CD4-positive, alpha-beta T cell (primary cell): ENCODE measurements at regions not wholly inside any gene's neighbourhood (a gene's known extent, or its start where the extent isn't known, plus 50 kb on each side); places are given as distances from the start of the nearest gene placed in this dataset.

Experiments used
- ATAC-seq: fragments of 200-7000 bp; cut with Tn5 transposase; one replicate; pipeline ENCODE4 v1.10.0; 2022; ENCODE audit warnings: mild to moderate bottlenecking; ENCODE audit not compliant: poor library complexity
- CTCF ChIA-PET: fragments of 350-600 bp; sonication (Branson Sonifier 250); formaldehyde crosslinking; loops from one replicate; lab custom pipeline; 2021; ENCODE audit warnings: antibody characterized with exemption, inconsistent platforms; lab: Charles Lee
- POLR2A ChIA-PET: fragments of 350-600 bp; sonication (Branson Sonifier 250); formaldehyde crosslinking; loops from one replicate; lab custom pipeline; 2021; ENCODE audit warnings: antibody characterized with exemption, inconsistent platforms; lab: Charles Lee
- DNase-seq, 14 experiments: peaks; one replicate each; pipeline ENCODE4 v3.0.0-alpha.2; 2013 to 2020; ENCODE audit warnings: mixed read lengths in 2 of 14
- H3K27ac ChIP-seq, 2 donors: one replicate each; pipeline versions ENCODE4 v1.5.1 to v1.7.0; 2013; ENCODE audit warnings: low read length in 2 of 2, low read depth in 1 of 2, mild to moderate bottlenecking in 1 of 2
- H3K27me3 ChIP-seq, 2 experiments: 1 replicate in 1 of 2; 2 replicates in 1 of 2; pipeline versions ENCODE4 v1.6.1 to v1.7.0; 2013; ENCODE audit warnings: low read length in 2 of 2, control low read depth in 1 of 2, mild to moderate bottlenecking in 1 of 2, moderate library complexity in 1 of 2; ENCODE audit not compliant: insufficient read depth in 2 of 2, control insufficient read depth in 1 of 2
- H3K36me3 ChIP-seq: one replicate; pipeline ENCODE4 v1.6.1; 2013; ENCODE audit warnings: low read length, control low read depth; ENCODE audit not compliant: insufficient read depth
- H3K4me1 ChIP-seq: one replicate; pipeline ENCODE4 v1.6.1; 2013; ENCODE audit warnings: low read length, control low read depth; ENCODE audit not compliant: insufficient read depth
- H3K4me3 ChIP-seq: one replicate; pipeline ENCODE4 v1.5.1; 2013; ENCODE audit warnings: mild to moderate bottlenecking, low read length, moderate library complexity
- H3K9me3 ChIP-seq, 2 experiments: 1 replicate in 1 of 2; 2 replicates in 1 of 2; pipeline versions ENCODE4 v1.6.1 to v1.7.0; 2013; ENCODE audit warnings: low read length in 2 of 2, mild to moderate bottlenecking in 2 of 2, control low read depth in 1 of 2, moderate library complexity in 1 of 2; ENCODE audit not compliant: control insufficient read depth in 1 of 2, insufficient read depth in 1 of 2
- H3K27ac Mint-ChIP-seq: one replicate; pipeline ENCODE4 v1.8.0; 2020; ENCODE audit warnings: mixed read lengths
- H3K27me3 Mint-ChIP-seq: one replicate; pipeline ENCODE4 v1.8.0; 2021; ENCODE audit warnings: mixed read lengths
- H3K36me3 Mint-ChIP-seq: one replicate; pipeline ENCODE4 v1.8.0; 2021; ENCODE audit warnings: low read depth, mixed read lengths
- H3K4me1 Mint-ChIP-seq: one replicate; pipeline ENCODE4 v1.8.0; 2021; ENCODE audit warnings: low read depth, mixed read lengths
- H3K4me3 Mint-ChIP-seq: one replicate; pipeline ENCODE4 v1.8.0; 2020; ENCODE audit warnings: mild to moderate bottlenecking, mixed read lengths
- H3K9me3 Mint-ChIP-seq: one replicate; pipeline ENCODE4 v1.8.0; 2020; ENCODE audit warnings: mixed read lengths
- intact Hi-C, 2 experiments: fragments of 100-400 bp; cut with DNase I in 1 of 2; cut with micrococcal nuclease in 1 of 2; formaldehyde crosslinking; loops; one replicate each; pipeline versions ENCODE4 v1.15.1 to v1.9.0; 2023 to 2025; cut with DNase I, micrococcal nuclease
- TF ChIP-seq, protein P1 (sequence below): fragments of 200-600 bp; IDR thresholded peaks from one replicate; pipeline ENCODE4 v1.8.0; 2022; ENCODE audit warnings: antibody characterized with exemption, mild to moderate bottlenecking

DNA sequence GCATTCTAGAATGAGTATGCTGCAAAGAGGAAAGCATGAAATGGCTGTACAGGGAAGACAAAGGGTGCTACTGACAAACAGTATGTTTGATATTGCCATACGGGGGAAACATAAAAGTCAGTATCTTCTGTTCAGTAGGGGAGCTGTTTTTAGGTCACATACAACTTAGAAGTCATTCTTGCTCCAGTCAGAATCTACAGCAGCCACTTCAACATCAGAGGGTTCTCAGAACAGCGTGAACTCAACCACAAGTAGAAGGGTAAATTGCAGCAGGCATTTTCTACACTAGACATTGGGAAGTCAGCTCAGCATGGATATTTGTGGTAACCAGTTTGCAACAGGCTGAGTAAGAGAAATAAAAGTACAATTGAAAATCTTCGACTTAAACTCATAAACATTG is 1241.8 kb upstream of the GOT2 start:
- Mint-ChIP-seq H3K36me3 (no peaks in the 10 kb centered on the region), H3K27ac (no peak overlapping the region), H3K4me3 (no peak overlapping the region), H3K4me1 (no peaks in the 10 kb centered on the region), H3K9me3 (peaks cover 3% of the 10 kb centered on the region), H3K27me3 (no peaks in the 10 kb centered on the region)
- Histone ChIP-seq H3K4me3 (no peak overlapping the region), H3K27ac (no peak overlapping the region), H3K36me3 (no peaks in the 10 kb centered on the region), H3K9me3 (peaks cover 0 to 11% of the 10 kb centered on the region in 2 experiments), H3K4me1 (no peaks in the 10 kb centered on the region), H3K27me3 (no peaks in the 10 kb centered on the region)
- TF ChIP-seq, protein P1, sequence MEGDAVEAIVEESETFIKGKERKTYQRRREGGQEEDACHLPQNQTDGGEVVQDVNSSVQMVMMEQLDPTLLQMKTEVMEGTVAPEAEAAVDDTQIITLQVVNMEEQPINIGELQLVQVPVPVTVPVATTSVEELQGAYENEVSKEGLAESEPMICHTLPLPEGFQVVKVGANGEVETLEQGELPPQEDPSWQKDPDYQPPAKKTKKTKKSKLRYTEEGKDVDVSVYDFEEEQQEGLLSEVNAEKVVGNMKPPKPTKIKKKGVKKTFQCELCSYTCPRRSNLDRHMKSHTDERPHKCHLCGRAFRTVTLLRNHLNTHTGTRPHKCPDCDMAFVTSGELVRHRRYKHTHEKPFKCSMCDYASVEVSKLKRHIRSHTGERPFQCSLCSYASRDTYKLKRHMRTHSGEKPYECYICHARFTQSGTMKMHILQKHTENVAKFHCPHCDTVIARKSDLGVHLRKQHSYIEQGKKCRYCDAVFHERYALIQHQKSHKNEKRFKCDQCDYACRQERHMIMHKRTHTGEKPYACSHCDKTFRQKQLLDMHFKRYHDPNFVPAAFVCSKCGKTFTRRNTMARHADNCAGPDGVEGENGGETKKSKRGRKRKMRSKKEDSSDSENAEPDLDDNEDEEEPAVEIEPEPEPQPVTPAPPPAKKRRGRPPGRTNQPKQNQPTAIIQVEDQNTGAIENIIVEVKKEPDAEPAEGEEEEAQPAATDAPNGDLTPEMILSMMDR: no peak
- POLR2A ChIA-PET: no interaction called here
- DNase-seq (no peak), ATAC-seq (no peak)
- CTCF ChIA-PET: no interaction called here
- intact Hi-C loops: no loop called here

DNA sequence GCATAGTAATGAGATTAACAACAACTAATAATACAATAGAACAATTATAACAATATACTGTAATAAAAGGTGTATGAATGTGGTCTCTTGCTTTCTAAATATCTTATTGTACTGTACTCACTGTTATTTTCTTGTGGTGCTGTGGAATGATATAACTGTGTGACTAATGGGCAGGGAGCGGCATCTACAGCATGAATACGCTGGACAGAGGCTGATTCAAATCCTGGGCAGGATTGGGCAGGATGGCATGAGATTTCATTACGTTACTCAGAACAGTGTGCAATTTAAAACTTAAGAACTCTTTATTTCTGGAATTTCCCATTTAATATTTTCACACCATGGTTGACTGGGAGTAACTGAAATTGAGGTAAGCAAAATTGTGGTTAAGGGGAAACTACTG is 1239.8 kb upstream of the GOT2 start:
- no peak for DNase-seq
- H3K27ac Mint-ChIP-seq: no peak overlapping the region
- Histone ChIP-seq H3K27me3 (no peaks in the 10 kb centered on the region), H3K4me1 (no peaks in the 10 kb centered on the region), H3K27ac (no peak overlapping the region), H3K9me3 (peaks cover 0 to 11% of the 10 kb centered on the region in 2 experiments), H3K36me3 (no peaks in the 10 kb centered on the region), H3K4me3 (no peak overlapping the region)
- TF ChIP-seq, protein P1: no peak
- intact Hi-C loops: no loop called here
- no peaks in the 10 kb centered on the region for H3K36me3 Mint-ChIP-seq
- H3K4me1 Mint-ChIP-seq: no peaks in the 10 kb centered on the region
- ATAC-seq: no peak
- ChIA-PET POLR2A (no interaction called here), CTCF (no interaction called here)
- no peak overlapping the region for H3K4me3 Mint-ChIP-seq
- no peaks in the 10 kb centered on the region for H3K27me3 Mint-ChIP-seq
- H3K9me3 Mint-ChIP-seq: peaks cover 3% of the 10 kb centered on the region

DNA sequence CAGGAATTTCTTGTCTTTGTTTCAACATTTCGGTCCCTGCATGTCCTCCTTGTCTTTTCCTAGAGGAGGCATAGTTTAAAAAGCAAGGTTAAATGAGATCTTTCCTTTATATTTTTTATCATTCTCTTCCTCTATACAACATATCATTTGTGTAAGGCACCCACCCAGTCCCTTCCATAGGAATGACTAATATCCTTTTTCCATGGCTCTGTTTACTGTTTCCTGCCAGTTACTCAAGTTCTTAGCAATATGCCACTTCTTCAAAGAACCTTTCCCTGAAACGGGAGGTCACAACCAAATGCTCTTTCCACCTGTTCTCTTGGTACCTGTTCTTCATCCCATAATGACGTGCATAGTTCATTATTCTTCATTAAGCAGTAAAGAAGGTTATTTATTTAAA is 1237.1 kb upstream of the GOT2 start:
- no peak overlapping the region for H3K4me3 Mint-ChIP-seq
- DNase-seq (no peak), ATAC-seq (no peak)
- H3K27ac ChIP-seq: no peak overlapping the region
- H3K4me3 ChIP-seq: no peak overlapping the region
- ChIA-PET POLR2A (no interaction called here), CTCF (no interaction called here)
- no peaks in the 10 kb centered on the region for H3K36me3 Mint-ChIP-seq
- TF ChIP-seq, protein P1: no peak
- no peaks in the 10 kb centered on the region for H3K4me1 ChIP-seq
- peaks cover 5 to 8% of the 10 kb centered on the region in 2 experiments for H3K9me3 ChIP-seq
- no peaks in the 10 kb centered on the region for H3K27me3 Mint-ChIP-seq
- H3K9me3 Mint-ChIP-seq: peaks cover 3% of the 10 kb centered on the region
- H3K27ac Mint-ChIP-seq: no peak overlapping the region
- H3K36me3 ChIP-seq: no peaks in the 10 kb centered on the region
- intact Hi-C loops: no loop called here
- no peaks in the 10 kb centered on the region for H3K4me1 Mint-ChIP-seq
- no peaks in the 10 kb centered on the region for H3K27me3 ChIP-seq
